ENCODE measurements at regions not wholly inside any gene's neighbourhood (a gene's known extent, or its start where the extent isn't known, plus 50 kb on each side); places are given as distances from the start of the nearest gene placed in this dataset.
"Not testable (repeated sequence)": the region's sequence is repeated elsewhere in the genome, so short reads cannot be mapped to it uniquely, and the experiment has no call there.

GRCh38 chr10:109314016-109314415 lies 609.3 kb downstream of the XPNPEP1 start:
- H3K23ac ChIP-seq (ENCODE audit: insufficient read length); CTCF ChIA-PET (ENCODE audit: partially characterized antibody); H2BK120ac ChIP-seq (replicated peaks; ENCODE audit: low read depth, low read length); H3K9me3 ChIP-seq (ENCODE audit: insufficient read depth in 2 of 2, low read depth in 1 of 2, low read length in 1 of 2); H2BK15ac ChIP-seq (ENCODE audit: low read length); H2AK5ac ChIP-seq (ENCODE audit: low read depth, low read length); H3K14ac ChIP-seq (ENCODE audit: insufficient read length); H3K4ac ChIP-seq (replicated peaks; ENCODE audit: insufficient read length, low read depth, low read length); DNase-seq (ENCODE audit: low read depth in 1 of 2, low spot score in 2 of 2); H3K36me3 ChIP-seq (ENCODE audit: control insufficient read depth in 2 of 4, insufficient read depth in 4 of 4, low read length in 3 of 4); H3K27me3 ChIP-seq (replicated peaks in 1 of 4; ENCODE audit: control insufficient read depth in 3 of 4, extremely low read depth in 1 of 4, insufficient read depth in 3 of 4, low read length in 3 of 4); H4K20me1 ChIP-seq (replicated peaks in 1 of 2; ENCODE audit: control insufficient read depth in 1 of 2, insufficient read depth in 2 of 2, low read length in 2 of 2); H2AFZ ChIP-seq (ENCODE audit: low read length); H3K27ac ChIP-seq (ENCODE audit: low read depth, low read length); H4K8ac ChIP-seq (ENCODE audit: extremely low read depth, insufficient read depth, low read length); H4K91ac ChIP-seq (replicated peaks; ENCODE audit: insufficient read length, low read length); H3K4me2 ChIP-seq (ENCODE audit: insufficient read depth in 1 of 2, low read depth in 2 of 2, low read length in 2 of 2); FAIRE-seq; H3K18ac ChIP-seq (ENCODE audit: extremely low read depth, low read length); POLR2A ChIA-PET (ENCODE audit: partially characterized antibody); H2BK20ac ChIP-seq (ENCODE audit: low read length); H3K9ac ChIP-seq (replicated peaks in 1 of 4; ENCODE audit: extremely low read depth in 1 of 4, low read depth in 3 of 4, low read length in 3 of 4); H3K4me1 ChIP-seq (replicated peaks in 1 of 4; ENCODE audit: control insufficient read depth in 3 of 4, insufficient read depth in 4 of 4, low read length in 3 of 4); H2BK5ac ChIP-seq (ENCODE audit: low read depth, low read length); H2BK12ac ChIP-seq (ENCODE audit: low read depth, low read length); H4K5ac ChIP-seq (ENCODE audit: insufficient read length, low read depth, low read length); H3K23me2 ChIP-seq (ENCODE audit: low read depth, low read length); H3K79me2 ChIP-seq (ENCODE audit: control insufficient read depth in 1 of 2, insufficient read depth in 2 of 2, low read length in 2 of 2); H3K4me3 ChIP-seq (ENCODE audit: extremely low read depth in 1 of 4, insufficient read depth in 2 of 4, low read depth in 3 of 4, low read length in 4 of 4); H3K79me1 ChIP-seq (ENCODE audit: low read depth, low read length); H3K56ac ChIP-seq (replicated peaks; ENCODE audit: insufficient read length, low read depth, low read length): not testable (repeated sequence)
- 91% methylated on average over 3 of the region's 3 CpGs; no CpG with 5 or more reads in 1 of the 2 experiments for WGBS, 2 experiments (ENCODE audit: extremely low coverage in 1 of 2, insufficient coverage in 1 of 2, insufficient read length in 1 of 2, insufficient replicate concordance in 2 of 2, low coverage in 1 of 2, low lambda C conversion rate in 2 of 2, missing lambda C conversion rate in 1 of 2)

- H3K27ac ChIP-seq (ENCODE audit: low read depth, low read length); POLR2A ChIA-PET (ENCODE audit: partially characterized antibody); FAIRE-seq: not testable (repeated sequence)
These were observed 610.8 kb downstream of the XPNPEP1 start for GRCh38 chr10:109312555-109312954.

More at GRCh38 chr10:109312555-109312954, 610.8 kb downstream of the XPNPEP1 start:
- H4K8ac ChIP-seq (ENCODE audit: extremely low read depth, insufficient read depth, low read length); DNase-seq (ENCODE audit: low read depth in 1 of 2, low spot score in 2 of 2); H3K79me1 ChIP-seq (ENCODE audit: low read depth, low read length); H3K23me2 ChIP-seq (ENCODE audit: low read depth, low read length); H2BK20ac ChIP-seq (ENCODE audit: low read length); H3K4me1 ChIP-seq (replicated peaks in 1 of 4; ENCODE audit: control insufficient read depth in 3 of 4, insufficient read depth in 4 of 4, low read length in 3 of 4); H2BK15ac ChIP-seq (ENCODE audit: low read length); H3K14ac ChIP-seq (ENCODE audit: insufficient read length); H2AK5ac ChIP-seq (ENCODE audit: low read depth, low read length); H2AFZ ChIP-seq (ENCODE audit: low read length); H3K56ac ChIP-seq (replicated peaks; ENCODE audit: insufficient read length, low read depth, low read length); H3K4me2 ChIP-seq (ENCODE audit: insufficient read depth in 1 of 2, low read depth in 2 of 2, low read length in 2 of 2); H2BK5ac ChIP-seq (ENCODE audit: low read depth, low read length); CTCF ChIA-PET (ENCODE audit: partially characterized antibody); H3K27me3 ChIP-seq (replicated peaks in 1 of 4; ENCODE audit: control insufficient read depth in 3 of 4, extremely low read depth in 1 of 4, insufficient read depth in 3 of 4, low read length in 3 of 4); H4K5ac ChIP-seq (ENCODE audit: insufficient read length, low read depth, low read length); H3K9me3 ChIP-seq (ENCODE audit: insufficient read depth in 2 of 2, low read depth in 1 of 2, low read length in 1 of 2); H3K79me2 ChIP-seq (ENCODE audit: control insufficient read depth in 1 of 2, insufficient read depth in 2 of 2, low read length in 2 of 2); H4K91ac ChIP-seq (replicated peaks; ENCODE audit: insufficient read length, low read length); H3K23ac ChIP-seq (ENCODE audit: insufficient read length); H3K36me3 ChIP-seq (ENCODE audit: control insufficient read depth in 2 of 4, insufficient read depth in 4 of 4, low read length in 3 of 4); H2BK12ac ChIP-seq (ENCODE audit: low read depth, low read length); H3K18ac ChIP-seq (ENCODE audit: extremely low read depth, low read length); H4K20me1 ChIP-seq (replicated peaks in 1 of 2; ENCODE audit: control insufficient read depth in 1 of 2, insufficient read depth in 2 of 2, low read length in 2 of 2); H3K4me3 ChIP-seq (ENCODE audit: extremely low read depth in 1 of 4, insufficient read depth in 2 of 4, low read depth in 3 of 4, low read length in 4 of 4); H3K9ac ChIP-seq (replicated peaks in 1 of 4; ENCODE audit: extremely low read depth in 1 of 4, low read depth in 3 of 4, low read length in 3 of 4); H2BK120ac ChIP-seq (replicated peaks; ENCODE audit: low read depth, low read length); H3K4ac ChIP-seq (replicated peaks; ENCODE audit: insufficient read length, low read depth, low read length): not testable (repeated sequence)
- 95% methylated on average over 4 of the region's 4 CpGs; no CpG with 5 or more reads in 1 of the 2 experiments for WGBS, 2 experiments (ENCODE audit: extremely low coverage in 1 of 2, insufficient coverage in 1 of 2, insufficient read length in 1 of 2, insufficient replicate concordance in 2 of 2, low coverage in 1 of 2, low lambda C conversion rate in 2 of 2, missing lambda C conversion rate in 1 of 2)
